ENCODE measurements at regions not wholly inside any gene's neighbourhood (a gene's known extent, or its start where the extent isn't known, plus 50 kb on each side); places are given as distances from the start of the nearest gene placed in this dataset.

DNA sequence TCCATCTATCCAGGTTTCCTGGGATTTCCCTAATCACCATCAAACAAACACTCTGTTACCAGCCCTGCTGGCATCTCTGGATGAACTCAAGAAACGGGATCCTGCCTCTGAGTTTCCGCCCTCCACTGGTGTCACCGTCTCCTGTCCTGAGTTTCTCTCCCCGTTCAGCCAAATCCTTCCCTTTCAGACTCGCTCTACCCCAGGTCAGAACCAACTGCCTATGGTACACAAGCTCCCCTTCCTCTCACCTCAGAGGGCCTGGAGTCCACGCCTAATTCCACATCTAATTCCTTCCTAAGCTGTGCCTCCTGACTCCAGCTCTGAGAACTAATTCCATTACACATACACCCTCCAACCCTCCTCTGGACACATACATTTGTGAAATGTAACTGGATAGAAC lies 96.1 kb downstream of the SHANK2 start:
- no peak overlapping the region for H3K4me3 ChIP-seq (ENCODE audit: extremely low read depth in 1 of 4, insufficient read depth in 2 of 4, low read depth in 3 of 4, low read length in 4 of 4)
- no peaks in the 10 kb centered on the region for H3K9me3 ChIP-seq (ENCODE audit: insufficient read depth in 2 of 2, low read depth in 1 of 2, low read length in 1 of 2)
- 91% methylated on average over 6 of the region's 6 CpGs; no CpG with 5 or more reads in 1 of the 2 experiments for WGBS, 2 experiments (ENCODE audit: extremely low coverage in 1 of 2, insufficient coverage in 1 of 2, insufficient read length in 1 of 2, insufficient replicate concordance in 2 of 2, low coverage in 1 of 2, low lambda C conversion rate in 2 of 2, missing lambda C conversion rate in 1 of 2)
- H3K9ac ChIP-seq (replicated peaks in 1 of 4; ENCODE audit: extremely low read depth in 1 of 4, low read depth in 3 of 4, low read length in 3 of 4): no peak overlapping the region
- H3K4ac ChIP-seq (replicated peaks; ENCODE audit: insufficient read length, low read depth, low read length): no peak overlapping the region
- H2AK5ac ChIP-seq (ENCODE audit: low read depth, low read length): no peak overlapping the region
- H3K23me2 ChIP-seq (ENCODE audit: low read depth, low read length): no peaks in the 10 kb centered on the region
- no peak overlapping the region for H2AFZ ChIP-seq (ENCODE audit: low read length)
- peaks cover 4% of the 10 kb centered on the region for H3K79me1 ChIP-seq (ENCODE audit: low read depth, low read length)
- no peak overlapping the region for H3K23ac ChIP-seq (ENCODE audit: insufficient read length)
- no peak for FAIRE-seq
- H4K20me1 ChIP-seq (replicated peaks in 1 of 2; ENCODE audit: control insufficient read depth in 1 of 2, insufficient read depth in 2 of 2, low read length in 2 of 2): peaks cover 2 to 5% of the 10 kb centered on the region in 2 experiments
- H2BK5ac ChIP-seq (ENCODE audit: low read depth, low read length): no peak overlapping the region
- H3K27ac ChIP-seq (ENCODE audit: low read depth, low read length): no peak overlapping the region
- H3K79me2 ChIP-seq (ENCODE audit: control insufficient read depth in 1 of 2, insufficient read depth in 2 of 2, low read length in 2 of 2): peaks cover 0 to 36% of the 10 kb centered on the region in 2 experiments; a peak in 2 of 4 replicates
- H3K14ac ChIP-seq (ENCODE audit: insufficient read length): no peak overlapping the region
- H2BK120ac ChIP-seq (replicated peaks; ENCODE audit: low read depth, low read length): no peak overlapping the region
- H3K4me1 ChIP-seq (replicated peaks in 1 of 4; ENCODE audit: control insufficient read depth in 3 of 4, insufficient read depth in 4 of 4, low read length in 3 of 4): peaks cover 0 to 4% (median 4%) of the 10 kb centered on the region in 4 experiments; a peak in 4 of 7 replicates
- TF ChIP-seq CHD1 (IDR thresholded peaks at IDR 0.05; ENCODE audit: low read depth, low read length) (no peak), RNF2 (IDR thresholded peaks at IDR 0.05; ENCODE audit: borderline replicate concordance, low read depth, low read length, missing control alignments, poor library complexity, severe bottlenecking) (no peak), KDM4A (IDR thresholded peaks at IDR 0.05; ENCODE audit: low read depth, low read length, severe bottlenecking) (no peak), EZH2 (IDR thresholded peaks at IDR 0.05; ENCODE audit: low read depth, low read length, severe bottlenecking) (no peak), GABPA (IDR thresholded peaks at IDR 0.05; ENCODE audit: borderline replicate concordance, insufficient read depth, low read length) (no peak), TEAD4 (IDR thresholded peaks at IDR 0.05; ENCODE audit: low read depth, low read length) (no peak), GTF2F1 (IDR thresholded peaks at IDR 0.05; ENCODE audit: borderline replicate concordance, low read depth, low read length) (no peak)
- TF ChIP-seq, protein P1, sequence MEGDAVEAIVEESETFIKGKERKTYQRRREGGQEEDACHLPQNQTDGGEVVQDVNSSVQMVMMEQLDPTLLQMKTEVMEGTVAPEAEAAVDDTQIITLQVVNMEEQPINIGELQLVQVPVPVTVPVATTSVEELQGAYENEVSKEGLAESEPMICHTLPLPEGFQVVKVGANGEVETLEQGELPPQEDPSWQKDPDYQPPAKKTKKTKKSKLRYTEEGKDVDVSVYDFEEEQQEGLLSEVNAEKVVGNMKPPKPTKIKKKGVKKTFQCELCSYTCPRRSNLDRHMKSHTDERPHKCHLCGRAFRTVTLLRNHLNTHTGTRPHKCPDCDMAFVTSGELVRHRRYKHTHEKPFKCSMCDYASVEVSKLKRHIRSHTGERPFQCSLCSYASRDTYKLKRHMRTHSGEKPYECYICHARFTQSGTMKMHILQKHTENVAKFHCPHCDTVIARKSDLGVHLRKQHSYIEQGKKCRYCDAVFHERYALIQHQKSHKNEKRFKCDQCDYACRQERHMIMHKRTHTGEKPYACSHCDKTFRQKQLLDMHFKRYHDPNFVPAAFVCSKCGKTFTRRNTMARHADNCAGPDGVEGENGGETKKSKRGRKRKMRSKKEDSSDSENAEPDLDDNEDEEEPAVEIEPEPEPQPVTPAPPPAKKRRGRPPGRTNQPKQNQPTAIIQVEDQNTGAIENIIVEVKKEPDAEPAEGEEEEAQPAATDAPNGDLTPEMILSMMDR (IDR thresholded peaks at IDR 0.05; ENCODE audit: control extremely low read depth in 1 of 3, insufficient read depth in 1 of 3, low read depth in 1 of 3, low read length in 3 of 3): no peak
- TF ChIP-seq, protein P2, sequence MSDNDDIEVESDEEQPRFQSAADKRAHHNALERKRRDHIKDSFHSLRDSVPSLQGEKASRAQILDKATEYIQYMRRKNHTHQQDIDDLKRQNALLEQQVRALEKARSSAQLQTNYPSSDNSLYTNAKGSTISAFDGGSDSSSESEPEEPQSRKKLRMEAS (IDR thresholded peaks at IDR 0.05): no peak
- H4K91ac ChIP-seq (replicated peaks; ENCODE audit: insufficient read length, low read length): no peak overlapping the region
- ChIA-PET CTCF (ENCODE audit: partially characterized antibody) (interaction anchor here (1.0 kb wide), 1 partner anchor 360 kb away, joined by 4 read pairs; no protein-coding TSS in a partner anchor), POLR2A (ENCODE audit: partially characterized antibody) (interaction anchor here (1.1 kb wide), 1 partner anchor 30 kb away, joined by 3 read pairs; no protein-coding TSS in a partner anchor)
- no peak overlapping the region for H4K8ac ChIP-seq (ENCODE audit: extremely low read depth, insufficient read depth, low read length)
- no peak overlapping the region for H3K18ac ChIP-seq (ENCODE audit: extremely low read depth, low read length)
- H2BK12ac ChIP-seq (ENCODE audit: low read depth, low read length): no peak overlapping the region
- no peaks in the 10 kb centered on the region for H3K36me3 ChIP-seq (ENCODE audit: control insufficient read depth in 2 of 4, insufficient read depth in 4 of 4, low read length in 3 of 4)
- DNase-seq (ENCODE audit: low read depth in 1 of 2, low spot score in 2 of 2): no peak
- no peaks in the 10 kb centered on the region for H3K27me3 ChIP-seq (replicated peaks in 1 of 4; ENCODE audit: control insufficient read depth in 3 of 4, extremely low read depth in 1 of 4, insufficient read depth in 3 of 4, low read length in 3 of 4)
- no peak overlapping the region for H2BK20ac ChIP-seq (ENCODE audit: low read length)
- H4K5ac ChIP-seq (ENCODE audit: insufficient read length, low read depth, low read length): no peak overlapping the region
- H3K4me2 ChIP-seq (ENCODE audit: insufficient read depth in 1 of 2, low read depth in 2 of 2, low read length in 2 of 2): no peak overlapping the region
- no peak overlapping the region for H3K56ac ChIP-seq (replicated peaks; ENCODE audit: insufficient read length, low read depth, low read length)
- H2BK15ac ChIP-seq (ENCODE audit: low read length): no peak overlapping the region

Measured in H1 (cell line).